Neural cell (in vitro differentiated cells): ENCODE measurements at regions not wholly inside any gene's neighbourhood (a gene's known extent, or its start where the extent isn't known, plus 50 kb on each side); places are given as distances from the start of the nearest gene placed in this dataset.

Experiments used
- CTCF ChIP-seq: fragments of 450-650 bp; IDR thresholded peaks from 2 replicates; pipeline ENCODE4 v1.5.1; 2014; ENCODE audit warnings: antibody characterized with exemption, mild to moderate bottlenecking, moderate library complexity; ENCODE audit not compliant: poor library complexity, severe bottlenecking
- EZH2 ChIP-seq: fragments of 200-600, 300-800 bp; shearing (Covaris generic), sonication (generic); IDR thresholded peaks from 2 replicates; pipeline ENCODE4 v1.6.1; 2014; ENCODE audit warnings: antibody characterized with exemption, low read length, borderline replicate concordance, mild to moderate bottlenecking; ENCODE audit not compliant: insufficient read depth, poor library complexity, severe bottlenecking
- POLR2AphosphoS5 ChIP-seq: IDR thresholded peaks from 2 replicates; pipeline ENCODE4 v1.6.1; 2012

DNA sequence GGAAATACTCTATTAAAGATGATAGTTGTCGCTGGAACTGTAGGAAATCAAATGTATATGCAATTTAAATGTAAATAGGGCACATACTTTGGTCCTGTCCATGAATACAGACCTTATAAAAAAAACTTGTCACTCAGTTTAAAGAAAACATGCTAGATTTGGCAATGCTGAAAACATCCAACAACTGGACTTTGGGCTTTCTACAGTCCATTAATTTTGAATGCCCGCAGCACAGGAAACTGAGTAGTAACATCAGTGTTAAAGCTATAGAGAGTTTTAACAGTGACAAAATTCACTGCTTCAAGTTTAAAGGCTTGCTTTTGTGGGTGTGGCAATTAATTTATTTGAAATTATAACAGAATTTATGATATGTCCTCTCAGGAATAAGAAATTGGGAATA lies 578.4 kb downstream of the TRIML1 start:
- TF ChIP-seq CTCF (no peak), POLR2AphosphoS5 (no peak), EZH2 (no peak)
